Stomach (tissue), 4 donors: ENCODE measurements at regions not wholly inside any gene's neighbourhood (a gene's known extent, or its start where the extent isn't known, plus 50 kb on each side); places are given as distances from the start of the nearest gene placed in this dataset.

Experiments used
- EP300 ChIP-seq: sonication (generic); formaldehyde crosslinking; IDR thresholded peaks from one replicate; pipeline ENCODE4 v1.6.1; 2017; ENCODE audit warnings: antibody characterized with exemption
- TF ChIP-seq, protein P1 (sequence below), 7 experiments: fragments of 450-650 bp in 4 of 7; fragments of 200-600 bp in 3 of 7; sonication (generic) in 3 of 7; IDR thresholded peaks; one replicate each; pipeline ENCODE4 v1.5.1; 2016 to 2019; ENCODE audit warnings: antibody characterized with exemption in 7 of 7, control low read depth in 2 of 7, mild to moderate bottlenecking in 1 of 7

DNA sequence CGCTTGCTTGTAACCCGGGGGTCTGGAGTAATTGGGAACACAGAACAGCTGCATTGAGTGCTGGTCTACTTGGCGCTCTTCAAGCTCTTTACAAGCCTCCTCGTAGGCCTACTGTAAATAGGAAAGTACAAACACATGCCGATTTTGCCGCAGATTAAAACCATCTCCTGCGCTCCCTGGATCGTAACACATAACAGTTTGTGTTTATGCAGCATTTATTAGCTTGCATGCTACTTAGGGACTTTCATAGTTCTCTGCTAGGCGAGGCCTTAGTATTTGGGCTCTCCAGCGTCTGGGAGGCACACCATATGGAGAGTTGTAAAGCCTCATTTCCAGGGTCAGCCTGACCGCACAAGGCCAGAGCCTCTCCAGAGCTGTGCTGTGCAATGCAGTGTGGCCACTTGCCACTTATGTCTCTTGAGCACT is 84.0 kb upstream of the HAAO start:
- TF ChIP-seq, protein P1, sequence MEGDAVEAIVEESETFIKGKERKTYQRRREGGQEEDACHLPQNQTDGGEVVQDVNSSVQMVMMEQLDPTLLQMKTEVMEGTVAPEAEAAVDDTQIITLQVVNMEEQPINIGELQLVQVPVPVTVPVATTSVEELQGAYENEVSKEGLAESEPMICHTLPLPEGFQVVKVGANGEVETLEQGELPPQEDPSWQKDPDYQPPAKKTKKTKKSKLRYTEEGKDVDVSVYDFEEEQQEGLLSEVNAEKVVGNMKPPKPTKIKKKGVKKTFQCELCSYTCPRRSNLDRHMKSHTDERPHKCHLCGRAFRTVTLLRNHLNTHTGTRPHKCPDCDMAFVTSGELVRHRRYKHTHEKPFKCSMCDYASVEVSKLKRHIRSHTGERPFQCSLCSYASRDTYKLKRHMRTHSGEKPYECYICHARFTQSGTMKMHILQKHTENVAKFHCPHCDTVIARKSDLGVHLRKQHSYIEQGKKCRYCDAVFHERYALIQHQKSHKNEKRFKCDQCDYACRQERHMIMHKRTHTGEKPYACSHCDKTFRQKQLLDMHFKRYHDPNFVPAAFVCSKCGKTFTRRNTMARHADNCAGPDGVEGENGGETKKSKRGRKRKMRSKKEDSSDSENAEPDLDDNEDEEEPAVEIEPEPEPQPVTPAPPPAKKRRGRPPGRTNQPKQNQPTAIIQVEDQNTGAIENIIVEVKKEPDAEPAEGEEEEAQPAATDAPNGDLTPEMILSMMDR (IDR thresholded peaks at IDR 0.05): no peak
- no peak for TF ChIP-seq EP300
